ENCODE measurements at regions not wholly inside any gene's neighbourhood (a gene's known extent, or its start where the extent isn't known, plus 50 kb on each side); places are given as distances from the start of the nearest gene placed in this dataset.
A peak's percentile ranks its signal among the peaks of the same experiment; 100 is the strongest.

DNA sequence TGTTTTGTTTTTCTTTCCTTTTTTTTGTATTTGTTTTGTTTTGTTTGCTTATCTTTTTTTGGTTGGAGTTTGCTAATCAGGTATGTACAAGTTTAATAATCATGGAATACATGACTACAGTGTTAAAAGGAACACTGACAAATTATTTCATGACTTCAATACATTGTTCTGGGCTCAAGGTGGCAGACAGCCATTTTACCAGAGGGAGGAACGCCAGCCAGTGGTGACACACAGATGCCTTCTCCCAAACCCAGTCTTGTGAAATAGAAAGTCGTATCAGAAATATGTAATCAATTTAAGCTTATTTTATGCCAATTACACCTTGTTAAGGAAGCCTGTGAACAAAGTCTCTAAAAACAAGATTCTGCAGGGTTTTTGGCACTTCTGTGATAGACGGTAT lies 264.0 kb upstream of the EPHA4 start:
- no peak for DNase-seq (ENCODE audit: low read depth in 2 of 2)

DNA sequence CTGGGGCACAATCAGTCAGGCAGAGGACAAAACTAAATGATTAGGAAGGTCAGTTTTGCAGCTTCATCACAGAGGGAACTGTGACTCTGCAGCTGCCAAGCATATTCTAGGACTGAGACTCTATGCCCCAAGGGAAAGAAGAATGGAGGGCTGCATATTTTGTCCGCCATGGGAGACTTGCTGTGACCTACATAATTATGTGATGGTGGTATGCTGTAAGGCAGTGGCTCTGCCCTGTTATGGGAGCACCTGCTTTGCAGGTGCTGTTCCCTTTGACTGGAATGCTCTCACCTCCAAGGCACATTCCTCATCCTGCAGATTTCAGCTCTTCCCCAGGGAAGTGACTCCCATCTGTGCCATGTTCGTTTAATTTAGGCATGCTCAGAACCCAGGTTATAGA lies 261.9 kb upstream of the EPHA4 start:
- no peak for DNase-seq (ENCODE audit: low read depth in 2 of 2)

DNA sequence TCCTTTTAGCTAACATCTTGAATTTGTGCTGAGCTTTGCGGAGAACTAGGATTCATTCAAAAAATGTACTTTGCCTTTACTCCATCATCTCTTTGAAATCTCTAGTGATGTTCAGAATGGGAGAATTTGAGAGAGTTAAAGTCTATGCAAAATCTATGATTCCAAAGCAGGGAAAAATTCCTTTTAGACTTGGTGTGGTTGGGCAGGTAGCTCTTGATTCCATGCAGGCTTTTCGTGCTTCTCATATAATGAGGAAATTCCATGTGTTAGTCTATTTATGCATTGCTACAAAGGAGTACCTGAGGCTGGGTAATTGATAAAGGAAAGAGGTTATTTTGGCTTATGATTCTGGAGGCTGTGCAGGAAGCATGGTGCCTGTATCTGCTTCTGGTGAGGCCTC lies 258.9 kb upstream of the EPHA4 start:
- DNase-seq (ENCODE audit: low read depth in 2 of 2), result no peak

DNA sequence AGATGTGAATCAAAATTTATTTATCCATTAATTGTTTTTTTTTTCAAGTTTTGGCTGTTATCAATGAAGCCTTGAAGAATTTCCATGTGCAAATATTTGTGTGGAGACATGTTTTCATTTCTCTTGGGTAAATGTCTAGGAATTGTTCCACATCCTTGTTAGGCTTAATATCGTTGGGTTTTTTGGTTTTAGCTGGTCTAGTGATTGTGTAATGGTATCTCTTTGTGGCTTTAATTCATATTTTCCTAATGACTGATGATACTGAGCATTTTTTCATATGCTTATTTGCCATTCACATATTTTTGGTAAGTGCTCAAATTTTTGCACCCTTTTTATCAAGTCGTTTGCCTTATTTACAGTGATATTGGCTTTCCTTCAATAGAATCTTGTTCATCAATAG lies 250.3 kb upstream of the EPHA4 start:
- no peak for DNase-seq (ENCODE audit: low read depth in 2 of 2)

DNA sequence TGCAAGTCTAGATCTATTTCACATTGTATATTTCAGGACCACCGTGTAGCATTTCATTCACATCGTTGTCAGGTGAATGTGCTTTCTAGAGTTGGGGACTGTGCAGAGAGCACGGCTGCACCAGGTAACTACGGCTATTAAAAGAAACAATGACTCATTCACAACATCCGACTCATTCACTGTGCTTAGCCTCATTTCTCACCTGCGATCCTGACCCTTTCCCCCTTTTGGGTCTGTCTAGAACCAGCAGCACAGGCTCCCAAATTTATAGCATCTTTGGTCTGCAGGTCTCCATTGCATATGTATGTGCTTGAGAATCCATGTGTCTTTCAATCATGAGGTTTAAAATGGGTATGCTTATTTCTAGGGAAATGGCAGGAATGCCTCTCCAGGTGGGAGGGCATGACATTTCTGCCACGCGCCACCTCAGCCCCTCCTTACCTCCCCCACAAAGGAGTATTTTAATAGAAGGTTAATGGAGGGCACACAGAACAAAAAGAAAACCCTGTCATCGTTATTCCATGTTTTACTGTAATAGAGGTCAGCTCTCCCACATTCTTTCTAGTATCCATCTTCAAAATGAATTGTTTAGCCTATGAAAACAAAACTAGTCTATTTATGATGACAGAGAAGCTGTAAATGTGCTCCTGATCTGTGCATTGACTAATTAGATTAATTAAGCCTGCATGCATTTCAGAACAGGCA lies 246.7 kb upstream of the EPHA4 start:
- DNase-seq (ENCODE audit: low read depth in 2 of 2), result no peak

DNA sequence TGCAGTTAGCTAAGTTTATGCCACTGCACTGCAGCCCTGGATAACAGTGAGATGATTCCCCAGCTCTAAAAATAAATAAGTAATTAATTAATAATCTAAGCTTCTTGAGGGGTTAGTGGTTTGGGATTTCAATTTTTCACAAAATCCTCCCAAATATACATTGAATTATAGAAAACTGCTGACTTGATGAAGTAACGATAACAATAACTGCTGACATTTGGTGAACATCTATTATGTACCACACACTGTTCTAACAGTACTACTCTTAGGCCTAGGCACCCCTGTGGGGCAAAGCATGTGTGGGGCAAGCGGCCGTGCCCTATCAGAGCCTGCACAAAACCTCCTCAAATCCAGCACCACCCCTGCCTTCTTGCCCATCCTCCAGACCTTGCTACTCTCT lies 245.8 kb upstream of the EPHA4 start:
- no peak for DNase-seq (ENCODE audit: low read depth in 2 of 2)

DNA sequence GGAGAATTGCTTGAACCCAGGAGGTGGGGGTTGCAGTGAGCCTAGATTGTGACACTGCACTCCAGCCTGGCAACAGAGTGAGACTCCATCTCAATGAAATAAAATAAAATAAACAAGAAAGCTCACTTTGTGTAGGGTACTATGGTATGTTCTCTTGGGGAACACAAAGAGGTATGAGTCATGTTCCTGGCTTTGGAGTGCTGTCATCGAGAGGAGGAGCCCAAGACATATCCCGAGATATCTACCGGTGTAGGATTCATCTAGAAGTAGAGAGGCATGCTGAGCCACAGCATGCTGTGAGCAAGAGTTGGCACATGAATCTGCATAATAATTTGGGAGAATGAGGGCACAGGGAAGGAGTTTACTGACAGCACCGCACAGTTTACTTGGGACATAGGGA lies 244.9 kb upstream of the EPHA4 start:
- DNase-seq (ENCODE audit: low read depth in 2 of 2), result peak in 1 of 2 donors; percentile 25

DNA sequence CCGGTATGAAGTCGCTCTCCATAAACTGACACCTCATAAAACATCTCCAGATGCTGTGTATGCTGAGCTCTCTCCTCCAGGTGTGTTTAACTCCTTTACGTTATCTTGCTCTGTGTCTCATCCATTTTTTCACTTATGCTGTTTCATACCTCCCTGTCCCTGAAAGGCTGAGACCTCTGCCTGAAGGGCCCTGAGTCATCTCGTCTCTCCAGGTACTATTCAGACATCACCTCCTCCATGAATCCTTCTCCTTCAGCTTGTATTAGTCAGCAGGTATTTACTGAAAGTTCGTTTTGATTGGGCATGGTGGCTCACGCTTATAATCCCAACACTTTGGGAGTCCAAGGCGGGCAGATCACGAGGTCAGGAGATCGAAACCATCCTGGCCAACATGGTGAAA lies 244.5 kb upstream of the EPHA4 start:
- no peak for DNase-seq (ENCODE audit: low read depth in 2 of 2)

DNA sequence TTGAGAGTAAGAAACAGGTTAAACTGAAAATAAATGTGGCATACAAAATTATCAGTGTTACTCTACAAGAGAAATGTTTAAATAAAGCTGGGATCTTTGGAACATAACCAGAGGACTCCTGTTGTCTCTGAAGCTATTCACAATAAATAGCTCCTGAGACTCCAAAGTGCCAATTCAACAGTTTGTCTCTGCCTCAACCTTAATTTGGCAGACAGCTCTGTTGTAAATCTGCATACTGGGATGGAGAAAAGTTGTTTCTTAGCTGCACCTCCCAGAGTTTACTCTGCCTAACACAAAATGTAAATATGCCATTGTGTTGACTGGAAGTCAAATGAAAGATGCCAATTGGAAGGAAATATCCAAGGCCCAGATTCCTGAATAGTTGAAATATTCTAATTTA lies 238.5 kb upstream of the EPHA4 start:
- no peak for DNase-seq (ENCODE audit: low read depth in 2 of 2)

DNA sequence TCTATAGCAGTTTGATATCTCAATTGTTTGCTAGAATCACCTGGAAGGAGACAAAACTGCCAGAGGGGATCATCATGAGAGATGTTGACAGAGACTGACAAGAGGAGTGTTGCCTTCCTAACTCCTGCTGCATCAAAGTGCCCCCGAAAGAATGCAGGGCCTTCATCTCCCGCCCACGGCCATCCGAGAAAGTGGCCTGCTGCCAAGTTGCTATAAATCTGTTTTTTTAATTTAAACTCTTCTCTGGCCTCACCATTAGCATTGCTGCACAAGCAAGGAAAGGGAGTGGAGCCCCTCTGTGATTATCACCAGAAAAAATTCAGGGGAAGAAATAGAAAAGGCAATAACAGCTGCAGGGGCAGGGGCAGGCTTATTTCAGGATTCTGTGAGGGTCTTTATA lies 238.1 kb upstream of the EPHA4 start:
- DNase-seq (ENCODE audit: low read depth in 2 of 2), result no peak

DNA sequence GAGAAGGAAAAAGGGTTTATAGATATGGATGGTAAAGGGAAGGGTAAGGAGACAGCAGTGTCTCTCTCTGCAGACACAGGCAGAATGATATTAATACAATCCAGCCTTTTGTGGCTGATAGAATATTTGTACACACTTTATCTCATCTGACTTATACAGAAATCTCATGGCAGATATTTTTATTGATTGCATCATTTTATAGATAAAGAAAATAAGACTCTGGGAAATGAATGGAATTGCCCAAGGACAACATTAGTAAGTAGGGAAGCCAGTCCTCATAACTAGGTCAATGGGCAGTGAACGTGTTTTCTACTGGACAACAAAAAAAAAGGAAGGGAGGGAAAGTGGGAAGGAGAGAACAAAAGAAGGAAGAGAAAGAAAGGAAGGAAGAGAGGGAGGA lies 236.4 kb upstream of the EPHA4 start:
- DNase-seq (ENCODE audit: low read depth in 2 of 2), result no peak

DNA sequence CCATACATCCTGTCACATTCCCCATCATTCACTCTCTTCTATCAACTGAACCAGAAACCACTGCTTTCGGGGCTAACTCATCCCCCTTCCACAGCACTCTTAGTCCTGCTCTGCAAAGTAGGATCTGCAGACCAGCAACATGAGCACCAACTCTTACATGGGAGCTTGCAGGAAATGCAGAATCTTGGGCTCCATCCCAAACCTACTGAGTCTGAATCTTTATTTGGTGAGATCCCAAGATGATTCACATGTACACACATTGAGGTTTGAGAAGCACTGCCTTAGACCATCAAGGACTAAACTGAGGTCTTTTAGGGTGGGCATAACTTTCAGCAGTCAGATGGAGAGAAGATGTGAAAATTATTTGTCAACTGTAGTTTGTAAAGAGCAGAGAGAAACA lies 235.6 kb upstream of the EPHA4 start:
- DNase-seq (ENCODE audit: low read depth in 2 of 2), result no peak

DNA sequence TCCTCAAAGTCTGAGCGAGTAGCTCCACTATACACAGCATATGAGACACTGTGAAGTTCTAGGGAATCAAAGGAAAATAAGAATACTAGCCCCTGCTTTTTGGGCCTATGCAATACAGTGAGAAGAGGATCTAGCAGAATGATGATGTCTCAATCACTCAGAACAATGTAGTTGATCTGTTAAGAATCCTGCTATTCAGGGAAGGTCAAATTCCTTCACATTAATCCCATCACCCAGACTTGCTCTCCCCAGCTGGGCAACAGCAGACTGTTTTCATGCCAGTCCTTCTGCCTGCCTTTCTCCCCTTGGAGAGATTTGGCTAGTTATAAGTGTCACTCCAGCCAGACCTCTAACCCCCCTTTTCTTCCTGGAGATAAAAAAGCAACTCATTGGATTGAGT lies 230.0 kb upstream of the EPHA4 start:
- no peak for DNase-seq (ENCODE audit: low read depth in 2 of 2)

DNA sequence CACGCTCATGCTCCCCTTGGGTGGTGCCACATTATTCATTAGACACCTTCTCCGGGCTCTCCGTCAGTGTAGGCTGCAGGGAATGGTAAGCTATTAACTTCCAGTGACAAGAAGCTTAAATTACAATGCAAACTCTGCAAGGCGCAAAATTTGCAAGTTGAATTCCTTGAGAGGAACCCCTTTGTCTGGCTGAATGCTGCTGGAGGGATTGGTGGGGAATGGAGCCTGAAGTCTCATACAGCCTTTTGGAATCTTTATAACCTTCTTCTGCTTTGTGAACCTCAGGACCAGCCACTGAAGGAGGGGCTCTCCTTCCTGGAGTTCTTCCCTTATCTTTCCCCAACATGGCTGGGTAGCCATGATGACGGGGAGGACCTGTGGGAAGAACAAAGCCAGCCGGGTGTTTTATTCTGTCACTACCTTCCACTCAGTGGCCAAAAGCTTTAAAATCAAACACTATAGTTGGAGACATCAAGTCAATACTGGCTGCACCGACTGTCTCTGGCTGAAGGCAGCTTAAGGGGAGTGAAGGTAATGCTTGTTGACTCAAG lies 220.9 kb upstream of the EPHA4 start:
- no peak for DNase-seq (ENCODE audit: low read depth in 2 of 2)

DNA sequence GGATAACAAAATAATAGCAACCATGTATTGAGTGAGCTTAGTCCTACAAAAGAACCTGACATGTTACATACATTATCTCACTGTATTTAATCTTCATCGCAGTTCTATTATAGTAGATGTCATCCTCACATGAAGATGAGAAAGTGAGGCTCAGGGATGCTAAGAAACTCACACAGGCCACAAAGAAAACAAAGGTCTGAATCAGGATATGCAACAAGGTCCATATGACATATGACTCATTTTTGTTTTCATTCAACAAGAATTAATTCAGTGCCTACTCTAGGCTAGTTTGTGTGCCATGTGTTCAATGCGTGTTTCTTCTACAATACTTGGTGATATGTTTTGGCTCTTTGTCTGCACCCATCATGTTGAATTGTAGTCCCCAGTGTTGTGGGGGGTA lies 219.7 kb upstream of the EPHA4 start:
- DNase-seq (ENCODE audit: low read depth in 2 of 2), result peak in 1 of 2 donors; percentile 48

DNA sequence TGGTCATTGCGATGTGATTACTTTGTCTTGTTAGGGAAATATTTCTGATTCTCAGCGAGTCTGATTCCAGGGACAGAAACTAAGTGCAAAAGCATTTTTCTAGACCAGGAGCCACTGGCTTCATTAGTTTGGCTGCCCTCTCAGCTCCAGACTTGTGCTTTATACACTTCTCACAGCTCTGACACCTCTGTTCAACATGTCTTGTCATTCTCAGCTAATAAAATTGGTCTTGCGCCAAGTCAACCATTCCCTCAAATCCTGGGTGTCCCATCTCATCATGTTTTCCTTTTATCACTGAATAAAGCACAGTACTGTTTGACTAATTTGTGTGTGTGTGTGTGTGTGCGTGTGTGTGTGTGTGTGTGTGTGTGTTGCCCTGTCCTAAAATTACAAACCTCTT lies 215.5 kb upstream of the EPHA4 start:
- no peak for DNase-seq (ENCODE audit: low read depth in 2 of 2)

DNA sequence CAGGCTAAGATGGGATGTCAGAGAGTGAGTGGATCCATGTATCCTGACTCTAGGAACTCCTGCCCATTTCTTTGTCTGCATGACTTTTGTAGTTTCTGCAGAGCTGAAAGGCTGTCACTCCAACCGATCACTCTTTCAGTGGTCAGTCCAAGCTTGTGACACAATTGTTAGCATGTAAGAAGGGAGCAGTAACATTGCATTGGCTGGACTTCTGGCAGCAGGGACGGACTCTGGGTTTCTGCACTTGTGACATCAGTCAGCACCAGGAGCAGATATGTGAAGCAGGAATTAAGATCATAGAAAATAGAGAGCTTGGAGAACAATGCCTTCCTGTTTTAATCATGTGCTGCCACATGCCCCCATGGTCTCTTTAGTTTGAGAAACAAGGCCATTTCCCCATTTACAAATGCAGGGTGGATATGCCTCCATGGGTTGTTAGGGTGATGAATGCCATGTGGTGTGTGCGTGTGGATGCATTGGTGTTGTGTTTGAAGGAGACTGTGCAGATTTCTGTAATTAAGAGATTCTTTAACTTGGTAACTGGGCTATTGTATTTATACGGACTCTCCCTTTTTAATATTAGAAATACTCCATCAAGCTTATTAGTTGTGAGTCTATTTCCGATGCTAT lies 214.3 kb upstream of the EPHA4 start:
- DNase-seq (ENCODE audit: low read depth in 2 of 2), result no peak

DNA sequence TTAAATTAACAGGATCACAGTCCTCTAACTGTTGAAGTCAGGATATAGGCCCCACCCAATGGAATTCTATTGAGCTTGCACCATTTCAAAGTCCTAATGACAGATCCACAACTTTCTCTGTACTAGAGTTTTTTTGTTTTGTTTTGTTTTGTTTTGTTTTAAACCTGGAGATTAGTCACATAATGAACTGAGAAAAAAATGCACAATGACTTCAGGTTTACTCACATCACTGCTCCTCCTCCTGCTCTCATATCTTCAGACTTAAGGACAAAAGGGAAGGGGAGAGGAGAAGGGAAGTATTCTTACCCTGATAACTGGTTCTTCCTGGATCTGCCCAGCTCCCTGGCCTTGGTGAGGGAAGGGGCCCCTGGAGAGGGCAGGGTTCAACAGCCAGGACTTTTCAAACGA lies 208.2 kb upstream of the EPHA4 start:
- peak in 1 of 2 donors; percentile 87 for DNase-seq (ENCODE audit: low read depth in 2 of 2)

DNA sequence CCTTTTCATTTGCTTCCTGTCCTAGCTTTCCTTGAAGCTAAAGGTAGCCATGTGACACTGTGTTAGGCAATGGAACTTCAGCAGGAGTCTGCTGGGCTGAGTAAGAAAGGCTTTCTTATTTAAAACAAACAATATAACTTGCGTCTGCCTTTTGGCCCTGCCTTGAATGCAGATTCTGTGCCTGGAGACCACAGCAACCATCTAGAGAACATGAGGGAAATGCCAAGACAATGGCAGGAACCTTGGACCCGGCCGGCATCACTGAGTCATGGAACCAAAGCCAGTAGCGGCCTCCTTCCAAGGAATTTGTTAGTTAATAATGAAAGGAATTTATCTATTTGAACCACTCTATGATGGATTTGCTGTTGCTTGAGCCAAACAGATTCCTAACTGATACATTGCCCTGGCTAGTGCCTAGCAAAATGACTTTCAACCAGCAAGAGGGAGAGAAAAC lies 207.5 kb upstream of the EPHA4 start:
- DNase-seq (ENCODE audit: low read depth in 2 of 2), result peak in 1 of 2 donors; percentile 96

DNA sequence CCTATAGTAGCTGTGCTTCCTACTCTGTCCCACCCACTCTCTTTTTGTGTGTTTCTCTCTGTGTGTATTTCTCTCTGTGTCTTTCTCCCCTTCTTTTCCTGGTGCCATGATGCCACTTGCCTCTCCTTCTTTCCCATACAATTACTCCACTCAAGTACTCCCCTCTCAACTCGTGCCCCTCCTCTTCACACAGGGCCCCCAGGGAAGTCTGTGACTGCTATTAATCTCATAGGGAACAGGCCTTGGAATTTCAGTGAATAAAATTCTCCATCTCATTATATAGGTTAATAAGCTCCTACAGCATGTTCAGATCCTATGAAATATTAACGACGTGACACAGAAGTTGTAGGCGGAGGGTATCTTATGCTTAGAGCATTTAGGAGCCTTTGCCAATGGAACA lies 205.9 kb upstream of the EPHA4 start:
- DNase-seq (ENCODE audit: low read depth in 2 of 2), result no peak

DNA sequence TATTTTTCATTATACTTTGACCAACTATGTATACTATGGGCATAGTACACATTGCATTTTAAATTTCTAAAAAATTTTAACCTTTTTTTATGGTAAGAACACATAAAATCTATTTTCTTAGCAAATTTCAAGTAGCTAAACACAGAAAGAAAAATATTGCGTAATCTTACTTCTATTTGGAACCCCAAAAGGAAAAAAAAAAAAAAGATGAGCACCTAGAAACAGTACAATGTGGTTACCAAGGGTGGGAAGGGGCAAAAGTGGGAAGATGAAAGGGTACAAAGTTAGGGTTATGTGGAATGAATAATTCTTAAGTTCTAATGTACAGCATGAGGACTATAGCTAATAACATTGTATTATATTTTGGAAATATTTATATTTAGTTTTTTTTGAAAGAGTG lies 205.0 kb upstream of the EPHA4 start:
- DNase-seq (ENCODE audit: low read depth in 2 of 2), result no peak

DNA sequence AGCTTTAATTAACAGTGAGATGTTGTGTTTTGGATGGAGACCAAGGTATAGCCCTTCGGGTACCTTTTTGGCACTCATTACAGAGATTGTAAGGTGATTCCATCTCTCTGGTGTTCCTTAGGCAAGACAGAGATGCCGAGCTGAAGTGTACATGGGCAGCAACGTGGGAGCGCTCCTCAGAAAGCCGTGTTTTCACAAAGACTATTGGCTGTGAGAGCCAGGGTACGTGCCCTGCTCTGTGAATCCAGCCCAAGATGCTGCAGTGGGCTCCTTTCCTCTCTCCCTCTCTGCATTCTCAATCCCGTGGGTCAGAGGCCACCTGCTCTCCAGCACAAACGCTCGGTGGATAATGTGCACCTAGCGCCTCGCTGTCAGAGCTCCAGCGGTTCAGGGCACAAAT lies 203.0 kb upstream of the EPHA4 start:
- no peak for DNase-seq (ENCODE audit: low read depth in 2 of 2)

DNA sequence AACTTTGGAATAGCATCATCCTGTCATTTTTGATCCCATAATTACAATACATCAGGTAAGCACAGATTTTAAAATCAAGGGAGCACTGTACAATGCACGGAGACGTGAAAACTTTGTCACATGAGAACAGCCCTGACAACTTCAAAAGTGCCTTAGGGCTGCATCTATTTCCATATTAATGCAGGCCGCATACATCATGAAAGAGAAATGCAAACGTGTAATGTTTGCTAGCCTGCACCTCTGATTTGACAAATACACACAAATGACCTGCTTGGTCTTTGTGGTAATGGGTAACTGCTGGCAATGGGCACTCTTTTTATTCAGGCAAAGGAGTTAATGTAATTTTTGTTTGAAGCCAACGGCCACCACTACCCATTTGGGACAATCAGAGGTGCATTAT lies 202.0 kb upstream of the EPHA4 start:
- no peak for DNase-seq (ENCODE audit: low read depth in 2 of 2)
